PFSK-1 (cell line): ENCODE measurements at regions not wholly inside any gene's neighbourhood (a gene's known extent, or its start where the extent isn't known, plus 50 kb on each side); places are given as distances from the start of the nearest gene placed in this dataset.

Source experiments
- FOXP2 ChIP-seq: optimal IDR thresholded peaks from 2 replicates; pipeline ENCODE3; 2011; ENCODE audit warnings: borderline replicate concordance, control low read depth, inconsistent platforms; ENCODE audit not compliant: insufficient read depth; ENCODE audit errors: extremely low read length, extremely low read depth
- POLR2AphosphoS5 ChIP-seq: IDR thresholded peaks from 2 replicates; pipeline ENCODE4 v1.6.1; 2012; ENCODE audit warnings: low read depth, mild to moderate bottlenecking, control low read depth, low read length, moderate library complexity
- REST ChIP-seq, 2 experiments: IDR thresholded peaks; 2 replicates each; pipeline versions ENCODE4 v1.6.1 to v1.8.0; 2011 to 2012; ENCODE audit warnings: low read depth in 2 of 2, low read length in 2 of 2, control low read depth in 1 of 2, inconsistent platforms in 1 of 2, mild to moderate bottlenecking in 1 of 2, moderate library complexity in 1 of 2; ENCODE audit not compliant: insufficient read depth in 1 of 2
- SIN3A ChIP-seq: IDR thresholded peaks from 2 replicates; pipeline ENCODE4 v1.6.1; 2012; ENCODE audit warnings: mild to moderate bottlenecking, low read length, moderate library complexity, borderline replicate concordance; ENCODE audit not compliant: insufficient read depth
- TAF1 ChIP-seq: IDR thresholded peaks from 2 replicates; pipeline ENCODE4 v1.6.1; 2012; ENCODE audit warnings: low read length, control low read depth, borderline replicate concordance; ENCODE audit not compliant: insufficient read depth

- TF ChIP-seq SIN3A (no peak), TAF1 (no peak), POLR2AphosphoS5 (no peak), REST (IDR thresholded peaks at IDR 0.05; ENCODE audit: insufficient read depth in 1 of 2, low read depth in 2 of 2, low read length in 2 of 2) (no peak), FOXP2 (no peak)
Measured at GRCh38 chr20:48480216-48480772, 347.5 kb downstream of the PREX1 start.

GRCh38 chr20:48478806-48479585 is 348.8 kb downstream of the PREX1 start:
- TF ChIP-seq SIN3A (no peak), TAF1 (no peak), REST (IDR thresholded peaks at IDR 0.05; ENCODE audit: insufficient read depth in 1 of 2, low read depth in 2 of 2, low read length in 2 of 2) (no peak), POLR2AphosphoS5 (no peak), FOXP2 (no peak)

- TF ChIP-seq SIN3A (no peak), REST (IDR thresholded peaks at IDR 0.05; ENCODE audit: insufficient read depth in 1 of 2, low read depth in 2 of 2, low read length in 2 of 2) (no peak)
Measured at GRCh38 chr20:48478370-48478769, 349.4 kb downstream of the PREX1 start.

DNA sequence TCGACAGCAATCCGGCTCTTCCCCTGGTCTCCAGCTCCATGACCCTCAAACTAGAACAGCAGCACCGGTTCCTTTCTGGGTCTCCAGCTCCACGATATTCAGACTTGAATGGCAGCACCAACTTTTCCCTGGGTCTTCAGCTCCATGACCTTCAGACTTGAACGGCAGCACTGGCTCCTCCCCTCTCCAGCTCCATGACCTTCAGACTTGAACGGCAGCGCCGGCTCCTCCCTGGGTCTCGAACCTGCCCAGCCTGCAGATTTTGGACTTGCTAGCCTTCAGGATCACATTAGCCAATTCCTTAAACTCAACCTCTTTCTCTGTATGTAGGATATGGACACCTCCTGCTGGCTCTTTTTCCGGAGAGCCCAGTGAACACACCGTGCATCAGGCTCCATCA is 350.9 kb downstream of the PREX1 start:
- TF ChIP-seq FOXP2 = no peak

- no peak for TF ChIP-seq SIN3A
- TF ChIP-seq TAF1 = no peak
- TF ChIP-seq POLR2AphosphoS5 = no peak
- no peak for TF ChIP-seq REST (IDR thresholded peaks at IDR 0.05; ENCODE audit: insufficient read depth in 1 of 2, low read depth in 2 of 2, low read length in 2 of 2)
- no peak for TF ChIP-seq FOXP2
Measured at GRCh38 chr20:48474022-48474421, 353.8 kb downstream of the PREX1 start.
